CD4-positive, alpha-beta T cell (primary cell): ENCODE measurements at regions not wholly inside any gene's neighbourhood (a gene's known extent, or its start where the extent isn't known, plus 50 kb on each side); places are given as distances from the start of the nearest gene placed in this dataset.

Experiments
- ATAC-seq: fragments of 200-7000 bp; cut with Tn5 transposase; one replicate; pipeline ENCODE4 v1.10.0; 2022; ENCODE audit warnings: mild to moderate bottlenecking; ENCODE audit not compliant: poor library complexity
- CTCF ChIA-PET: fragments of 350-600 bp; sonication (Branson Sonifier 250); formaldehyde crosslinking; loops from one replicate; lab custom pipeline; 2021; ENCODE audit warnings: antibody characterized with exemption, inconsistent platforms; lab: Charles Lee
- POLR2A ChIA-PET: fragments of 350-600 bp; sonication (Branson Sonifier 250); formaldehyde crosslinking; loops from one replicate; lab custom pipeline; 2021; ENCODE audit warnings: antibody characterized with exemption, inconsistent platforms; lab: Charles Lee
- DNase-seq, 14 experiments: peaks; one replicate each; pipeline ENCODE4 v3.0.0-alpha.2; 2013 to 2020; ENCODE audit warnings: mixed read lengths in 2 of 14
- H3K27ac ChIP-seq, 2 donors: one replicate each; pipeline versions ENCODE4 v1.5.1 to v1.7.0; 2013; ENCODE audit warnings: low read length in 2 of 2, low read depth in 1 of 2, mild to moderate bottlenecking in 1 of 2
- H3K27me3 ChIP-seq, 2 experiments: 1 replicate in 1 of 2; 2 replicates in 1 of 2; pipeline versions ENCODE4 v1.6.1 to v1.7.0; 2013; ENCODE audit warnings: low read length in 2 of 2, control low read depth in 1 of 2, mild to moderate bottlenecking in 1 of 2, moderate library complexity in 1 of 2; ENCODE audit not compliant: insufficient read depth in 2 of 2, control insufficient read depth in 1 of 2
- H3K36me3 ChIP-seq: one replicate; pipeline ENCODE4 v1.6.1; 2013; ENCODE audit warnings: low read length, control low read depth; ENCODE audit not compliant: insufficient read depth
- H3K4me1 ChIP-seq: one replicate; pipeline ENCODE4 v1.6.1; 2013; ENCODE audit warnings: low read length, control low read depth; ENCODE audit not compliant: insufficient read depth
- H3K4me3 ChIP-seq: one replicate; pipeline ENCODE4 v1.5.1; 2013; ENCODE audit warnings: mild to moderate bottlenecking, low read length, moderate library complexity
- H3K9me3 ChIP-seq, 2 experiments: 1 replicate in 1 of 2; 2 replicates in 1 of 2; pipeline versions ENCODE4 v1.6.1 to v1.7.0; 2013; ENCODE audit warnings: low read length in 2 of 2, mild to moderate bottlenecking in 2 of 2, control low read depth in 1 of 2, moderate library complexity in 1 of 2; ENCODE audit not compliant: control insufficient read depth in 1 of 2, insufficient read depth in 1 of 2
- H3K27ac Mint-ChIP-seq: one replicate; pipeline ENCODE4 v1.8.0; 2020; ENCODE audit warnings: mixed read lengths
- H3K27me3 Mint-ChIP-seq: one replicate; pipeline ENCODE4 v1.8.0; 2021; ENCODE audit warnings: mixed read lengths
- H3K36me3 Mint-ChIP-seq: one replicate; pipeline ENCODE4 v1.8.0; 2021; ENCODE audit warnings: low read depth, mixed read lengths
- H3K4me1 Mint-ChIP-seq: one replicate; pipeline ENCODE4 v1.8.0; 2021; ENCODE audit warnings: low read depth, mixed read lengths
- H3K4me3 Mint-ChIP-seq: one replicate; pipeline ENCODE4 v1.8.0; 2020; ENCODE audit warnings: mild to moderate bottlenecking, mixed read lengths
- H3K9me3 Mint-ChIP-seq: one replicate; pipeline ENCODE4 v1.8.0; 2020; ENCODE audit warnings: mixed read lengths
- intact Hi-C, 2 experiments: fragments of 100-400 bp; cut with DNase I in 1 of 2; cut with micrococcal nuclease in 1 of 2; formaldehyde crosslinking; loops; one replicate each; pipeline versions ENCODE4 v1.15.1 to v1.9.0; 2023 to 2025; cut with DNase I, micrococcal nuclease
- TF ChIP-seq, protein P1 (sequence below): fragments of 200-600 bp; IDR thresholded peaks from one replicate; pipeline ENCODE4 v1.8.0; 2022; ENCODE audit warnings: antibody characterized with exemption, mild to moderate bottlenecking

DNA sequence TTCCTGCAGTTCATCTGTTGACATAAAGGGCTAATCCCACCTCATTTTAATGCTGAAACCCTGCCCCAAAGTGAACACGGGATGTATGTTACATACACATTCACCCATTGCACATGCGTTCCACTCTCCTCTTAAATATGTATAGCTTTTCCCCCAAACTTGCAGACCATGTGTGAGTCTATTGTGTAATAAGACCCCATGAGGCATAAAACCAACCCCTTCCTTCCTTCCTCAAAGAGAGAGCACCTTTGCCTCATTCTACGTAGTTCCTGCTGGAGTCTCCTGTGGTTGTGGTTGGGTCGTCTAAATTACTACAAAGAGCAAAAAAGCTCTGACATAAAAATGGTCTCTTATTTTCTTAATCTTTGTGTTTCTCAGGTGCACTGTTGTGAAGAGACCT is 345.7 kb upstream of the KLF6 start:
- Histone ChIP-seq H3K4me1 (peaks cover 37% of the 10 kb centered on the region), H3K27me3 (no peaks in the 10 kb centered on the region), H3K27ac (no peak overlapping the region), H3K9me3 (peaks cover 0 to 4% of the 10 kb centered on the region in 2 experiments), H3K36me3 (no peaks in the 10 kb centered on the region), H3K4me3 (no peak overlapping the region)
- Mint-ChIP-seq H3K27ac (no peak overlapping the region), H3K36me3 (no peaks in the 10 kb centered on the region), H3K9me3 (peaks cover 3% of the 10 kb centered on the region), H3K4me1 (peaks cover 11% of the 10 kb centered on the region), H3K27me3 (no peaks in the 10 kb centered on the region), H3K4me3 (no peak overlapping the region)
- TF ChIP-seq, protein P1, sequence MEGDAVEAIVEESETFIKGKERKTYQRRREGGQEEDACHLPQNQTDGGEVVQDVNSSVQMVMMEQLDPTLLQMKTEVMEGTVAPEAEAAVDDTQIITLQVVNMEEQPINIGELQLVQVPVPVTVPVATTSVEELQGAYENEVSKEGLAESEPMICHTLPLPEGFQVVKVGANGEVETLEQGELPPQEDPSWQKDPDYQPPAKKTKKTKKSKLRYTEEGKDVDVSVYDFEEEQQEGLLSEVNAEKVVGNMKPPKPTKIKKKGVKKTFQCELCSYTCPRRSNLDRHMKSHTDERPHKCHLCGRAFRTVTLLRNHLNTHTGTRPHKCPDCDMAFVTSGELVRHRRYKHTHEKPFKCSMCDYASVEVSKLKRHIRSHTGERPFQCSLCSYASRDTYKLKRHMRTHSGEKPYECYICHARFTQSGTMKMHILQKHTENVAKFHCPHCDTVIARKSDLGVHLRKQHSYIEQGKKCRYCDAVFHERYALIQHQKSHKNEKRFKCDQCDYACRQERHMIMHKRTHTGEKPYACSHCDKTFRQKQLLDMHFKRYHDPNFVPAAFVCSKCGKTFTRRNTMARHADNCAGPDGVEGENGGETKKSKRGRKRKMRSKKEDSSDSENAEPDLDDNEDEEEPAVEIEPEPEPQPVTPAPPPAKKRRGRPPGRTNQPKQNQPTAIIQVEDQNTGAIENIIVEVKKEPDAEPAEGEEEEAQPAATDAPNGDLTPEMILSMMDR = no peak
- ChIA-PET POLR2A (interaction anchor here (0.8 to 2.5 kb wide), 5 partner anchors 9 to 353 kb away, joined by 3 to 17 read pairs (median 4); partner anchors contain the start of gene KLF6), CTCF (no interaction called here)
- peak; percentile 58 for ATAC-seq
- DNase-seq = peak in 3 of 14 experiments; percentile 56 to 71 (median 68)
- intact Hi-C loops = no loop called here

DNA sequence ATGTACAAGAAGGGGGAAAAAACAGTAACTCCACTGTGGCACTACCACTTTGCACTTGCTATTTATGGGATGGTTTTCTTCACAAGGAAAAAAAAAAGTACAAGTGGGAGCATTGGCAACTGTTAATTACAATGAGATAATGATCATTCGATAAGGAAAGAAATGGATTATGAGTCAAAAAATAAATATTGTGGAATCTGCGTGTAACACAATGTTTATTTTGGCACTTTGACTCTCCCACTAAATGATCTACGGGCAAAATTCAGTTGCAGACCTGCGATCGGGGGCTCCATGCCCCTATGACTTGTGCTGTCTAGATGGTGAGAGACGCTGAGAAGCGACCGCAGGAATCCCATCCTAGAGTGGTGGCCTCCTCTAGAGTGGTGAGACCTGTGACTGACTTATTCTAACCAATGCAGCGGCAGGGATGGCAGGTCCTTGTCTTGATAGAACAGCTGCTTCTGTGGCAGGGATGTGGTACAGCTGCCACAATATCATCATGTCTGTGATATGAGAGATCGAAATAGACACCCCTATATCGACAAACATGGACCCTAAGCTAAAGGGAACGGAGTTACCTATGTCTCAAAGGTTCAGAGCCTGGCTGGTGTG is 345.0 kb upstream of the KLF6 start:
- Histone ChIP-seq H3K36me3 (no peaks in the 10 kb centered on the region), H3K27ac (no peak overlapping the region), H3K9me3 (peaks cover 0 to 4% of the 10 kb centered on the region in 2 experiments), H3K27me3 (no peaks in the 10 kb centered on the region), H3K4me1 (peaks cover 37% of the 10 kb centered on the region), H3K4me3 (no peak overlapping the region)
- Mint-ChIP-seq H3K27me3 (no peaks in the 10 kb centered on the region), H3K9me3 (peaks cover 4% of the 10 kb centered on the region), H3K36me3 (no peaks in the 10 kb centered on the region), H3K4me3 (no peak overlapping the region), H3K4me1 (peaks cover 11% of the 10 kb centered on the region), H3K27ac (no peak overlapping the region)
- intact Hi-C loops = no loop called here
- POLR2A ChIA-PET = interaction anchor here (2.5 kb wide), 1 partner anchor 346 kb away, joined by 17 read pairs; the partner anchor contains the start of gene KLF6
- CTCF ChIA-PET = no interaction called here
- ATAC-seq (no peak), DNase-seq (no peak)
- TF ChIP-seq, protein P1 = no peak

- Histone ChIP-seq H3K4me3 (no peak overlapping the region), H3K27me3 (no peaks in the 10 kb centered on the region), H3K27ac (no peak overlapping the region), H3K9me3 (peaks cover 3 to 9% of the 10 kb centered on the region in 2 experiments), H3K4me1 (peaks cover 35% of the 10 kb centered on the region), H3K36me3 (no peaks in the 10 kb centered on the region)
- intact Hi-C loops = no loop called here
- ChIA-PET CTCF (no interaction called here), POLR2A (no interaction called here)
- no peaks in the 10 kb centered on the region for H3K27me3 Mint-ChIP-seq
- H3K4me3 Mint-ChIP-seq = peak overlapping the region; percentile 15
- ATAC-seq (no peak), DNase-seq (peak in 3 of 14 experiments; percentile 37 to 60 (median 51))
- TF ChIP-seq, protein P1 = no peak
- peaks cover 11% of the 10 kb centered on the region for H3K4me1 Mint-ChIP-seq
- H3K9me3 Mint-ChIP-seq = peaks cover 7% of the 10 kb centered on the region
- no peaks in the 10 kb centered on the region for H3K36me3 Mint-ChIP-seq
- no peak overlapping the region for H3K27ac Mint-ChIP-seq
These were observed 342.7 kb upstream of the KLF6 start for GRCh38 chr10:4127518-4128315.
